ENCODE measurements at regions not wholly inside any gene's neighbourhood (a gene's known extent, or its start where the extent isn't known, plus 50 kb on each side); places are given as distances from the start of the nearest gene placed in this dataset.

DNA sequence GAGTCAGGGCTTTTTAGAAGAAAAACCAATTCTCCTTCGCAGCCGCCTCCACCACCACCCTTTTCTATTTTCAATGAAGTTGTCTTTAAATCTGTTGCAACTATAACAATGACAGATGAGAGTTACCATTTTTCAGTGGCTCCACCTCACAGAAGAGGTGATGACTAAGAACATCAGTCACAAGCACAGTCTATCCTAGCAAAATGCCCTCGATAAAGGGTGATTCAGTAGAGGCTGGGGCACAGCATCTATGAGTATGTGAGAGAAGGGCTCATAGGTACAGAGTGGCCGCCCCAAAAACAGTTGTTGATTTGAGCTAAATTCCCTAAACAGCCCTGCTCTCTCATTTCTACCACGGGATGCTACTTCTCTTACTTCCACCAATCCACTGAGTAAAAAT is 310.8 kb upstream of the MGAT5 start:
- no peaks in the 10 kb centered on the region for H3F3A ChIP-seq (ENCODE audit: insufficient read depth, low read length, poor library complexity, severe bottlenecking)
- H3K79me2 ChIP-seq (replicated peaks; ENCODE audit: insufficient read depth, low read length) = no peaks in the 10 kb centered on the region
- no peaks in the 10 kb centered on the region for H3K36me3 ChIP-seq (ENCODE audit: insufficient read depth, low read length)
- no peak overlapping the region for H3K9ac ChIP-seq (ENCODE audit: low read length)
- no peaks in the 10 kb centered on the region for H4K20me1 ChIP-seq (ENCODE audit: insufficient read depth)
- no peaks in the 10 kb centered on the region for H3K9me2 ChIP-seq (ENCODE audit: insufficient read depth, low read length)
- no peak overlapping the region for H3K4me2 ChIP-seq (ENCODE audit: low read length)
- H3K9me3 ChIP-seq (ENCODE audit: low read length) = no peaks in the 10 kb centered on the region
- H3K4me3 ChIP-seq (ENCODE audit: low read length) = no peak overlapping the region
- no peaks in the 10 kb centered on the region for H3K27me3 ChIP-seq (ENCODE audit: insufficient read depth, low read depth, low read length)
- TF ChIP-seq MXI1 (conservative IDR thresholded peaks at IDR 0.05; ENCODE audit: poor library complexity, severe bottlenecking) = no peak
- no peak for TF ChIP-seq SMC3 (conservative IDR thresholded peaks at IDR 0.05; ENCODE audit: poor library complexity)
- no peak for TF ChIP-seq POLR2AphosphoS5 (IDR thresholded peaks at IDR 0.05)
- no peak for TF ChIP-seq TAF1 (IDR thresholded peaks at IDR 0.05; ENCODE audit: low read depth)
- no peak for TF ChIP-seq EZH2 (IDR thresholded peaks at IDR 0.05; ENCODE audit: borderline replicate concordance, insufficient read depth, low read length, poor library complexity, severe bottlenecking)
- TF ChIP-seq RAD21 (conservative IDR thresholded peaks at IDR 0.05) = no peak
- TF ChIP-seq, protein P1, sequence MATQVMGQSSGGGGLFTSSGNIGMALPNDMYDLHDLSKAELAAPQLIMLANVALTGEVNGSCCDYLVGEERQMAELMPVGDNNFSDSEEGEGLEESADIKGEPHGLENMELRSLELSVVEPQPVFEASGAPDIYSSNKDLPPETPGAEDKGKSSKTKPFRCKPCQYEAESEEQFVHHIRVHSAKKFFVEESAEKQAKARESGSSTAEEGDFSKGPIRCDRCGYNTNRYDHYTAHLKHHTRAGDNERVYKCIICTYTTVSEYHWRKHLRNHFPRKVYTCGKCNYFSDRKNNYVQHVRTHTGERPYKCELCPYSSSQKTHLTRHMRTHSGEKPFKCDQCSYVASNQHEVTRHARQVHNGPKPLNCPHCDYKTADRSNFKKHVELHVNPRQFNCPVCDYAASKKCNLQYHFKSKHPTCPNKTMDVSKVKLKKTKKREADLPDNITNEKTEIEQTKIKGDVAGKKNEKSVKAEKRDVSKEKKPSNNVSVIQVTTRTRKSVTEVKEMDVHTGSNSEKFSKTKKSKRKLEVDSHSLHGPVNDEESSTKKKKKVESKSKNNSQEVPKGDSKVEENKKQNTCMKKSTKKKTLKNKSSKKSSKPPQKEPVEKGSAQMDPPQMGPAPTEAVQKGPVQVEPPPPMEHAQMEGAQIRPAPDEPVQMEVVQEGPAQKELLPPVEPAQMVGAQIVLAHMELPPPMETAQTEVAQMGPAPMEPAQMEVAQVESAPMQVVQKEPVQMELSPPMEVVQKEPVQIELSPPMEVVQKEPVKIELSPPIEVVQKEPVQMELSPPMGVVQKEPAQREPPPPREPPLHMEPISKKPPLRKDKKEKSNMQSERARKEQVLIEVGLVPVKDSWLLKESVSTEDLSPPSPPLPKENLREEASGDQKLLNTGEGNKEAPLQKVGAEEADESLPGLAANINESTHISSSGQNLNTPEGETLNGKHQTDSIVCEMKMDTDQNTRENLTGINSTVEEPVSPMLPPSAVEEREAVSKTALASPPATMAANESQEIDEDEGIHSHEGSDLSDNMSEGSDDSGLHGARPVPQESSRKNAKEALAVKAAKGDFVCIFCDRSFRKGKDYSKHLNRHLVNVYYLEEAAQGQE (IDR thresholded peaks at IDR 0.05; ENCODE audit: borderline replicate concordance) = no peak
- TF ChIP-seq, protein P2, sequence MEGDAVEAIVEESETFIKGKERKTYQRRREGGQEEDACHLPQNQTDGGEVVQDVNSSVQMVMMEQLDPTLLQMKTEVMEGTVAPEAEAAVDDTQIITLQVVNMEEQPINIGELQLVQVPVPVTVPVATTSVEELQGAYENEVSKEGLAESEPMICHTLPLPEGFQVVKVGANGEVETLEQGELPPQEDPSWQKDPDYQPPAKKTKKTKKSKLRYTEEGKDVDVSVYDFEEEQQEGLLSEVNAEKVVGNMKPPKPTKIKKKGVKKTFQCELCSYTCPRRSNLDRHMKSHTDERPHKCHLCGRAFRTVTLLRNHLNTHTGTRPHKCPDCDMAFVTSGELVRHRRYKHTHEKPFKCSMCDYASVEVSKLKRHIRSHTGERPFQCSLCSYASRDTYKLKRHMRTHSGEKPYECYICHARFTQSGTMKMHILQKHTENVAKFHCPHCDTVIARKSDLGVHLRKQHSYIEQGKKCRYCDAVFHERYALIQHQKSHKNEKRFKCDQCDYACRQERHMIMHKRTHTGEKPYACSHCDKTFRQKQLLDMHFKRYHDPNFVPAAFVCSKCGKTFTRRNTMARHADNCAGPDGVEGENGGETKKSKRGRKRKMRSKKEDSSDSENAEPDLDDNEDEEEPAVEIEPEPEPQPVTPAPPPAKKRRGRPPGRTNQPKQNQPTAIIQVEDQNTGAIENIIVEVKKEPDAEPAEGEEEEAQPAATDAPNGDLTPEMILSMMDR (IDR thresholded peaks at IDR 0.05; ENCODE audit: poor library complexity, severe bottlenecking) = no peak
- no peak for TF ChIP-seq EP300 (conservative IDR thresholded peaks at IDR 0.05; ENCODE audit: poor library complexity, severe bottlenecking)
- H3K27ac ChIP-seq (ENCODE audit: low read length) = no peak overlapping the region
- H2AFZ ChIP-seq (ENCODE audit: low read depth, low read length) = no peak overlapping the region

DNA sequence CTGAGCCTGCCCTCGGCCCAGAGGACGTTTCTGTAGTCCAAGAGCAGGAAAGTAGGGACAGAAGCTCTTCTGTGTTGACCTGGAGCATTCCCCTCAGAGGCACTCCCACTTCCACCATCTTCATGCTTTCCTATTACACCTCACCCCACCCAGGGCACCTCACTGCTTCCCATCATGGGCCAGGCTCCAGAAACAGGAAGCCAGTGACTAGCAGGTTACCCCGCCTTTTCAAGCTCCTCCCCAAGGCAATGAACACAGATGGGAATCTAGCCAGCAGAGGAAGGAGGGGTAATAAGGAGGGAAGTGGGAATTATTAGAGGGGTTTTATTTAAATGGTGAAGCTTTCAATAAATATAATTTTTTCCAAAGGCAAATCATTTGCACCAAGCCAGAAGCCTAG is 308.8 kb upstream of the MGAT5 start:
- TF ChIP-seq SMC3 (conservative IDR thresholded peaks at IDR 0.05; ENCODE audit: poor library complexity) (no peak), EZH2 (IDR thresholded peaks at IDR 0.05; ENCODE audit: borderline replicate concordance, insufficient read depth, low read length, poor library complexity, severe bottlenecking) (no peak), EP300 (conservative IDR thresholded peaks at IDR 0.05; ENCODE audit: poor library complexity, severe bottlenecking) (no peak)
- TF ChIP-seq, protein P2 (IDR thresholded peaks at IDR 0.05; ENCODE audit: poor library complexity, severe bottlenecking) = no peak
- TF ChIP-seq, protein P1 (IDR thresholded peaks at IDR 0.05; ENCODE audit: borderline replicate concordance) = no peak
- H2AFZ ChIP-seq (ENCODE audit: low read depth, low read length) = no peak overlapping the region
- no peaks in the 10 kb centered on the region for H4K20me1 ChIP-seq (ENCODE audit: insufficient read depth)
- no peaks in the 10 kb centered on the region for H3F3A ChIP-seq (ENCODE audit: insufficient read depth, low read length, poor library complexity, severe bottlenecking)
- H3K4me2 ChIP-seq (ENCODE audit: low read length) = no peak overlapping the region
- H3K27me3 ChIP-seq (ENCODE audit: insufficient read depth, low read depth, low read length) = no peaks in the 10 kb centered on the region
- no peaks in the 10 kb centered on the region for H3K79me2 ChIP-seq (replicated peaks; ENCODE audit: insufficient read depth, low read length)
- H3K27ac ChIP-seq (ENCODE audit: low read length) = no peak overlapping the region
- no peak overlapping the region for H3K4me3 ChIP-seq (ENCODE audit: low read length)
- H3K9ac ChIP-seq (ENCODE audit: low read length) = no peak overlapping the region
- no peaks in the 10 kb centered on the region for H3K9me3 ChIP-seq (ENCODE audit: low read length)
- H3K36me3 ChIP-seq (ENCODE audit: insufficient read depth, low read length) = no peaks in the 10 kb centered on the region
- H3K9me2 ChIP-seq (ENCODE audit: insufficient read depth, low read length) = no peaks in the 10 kb centered on the region
